D721Med (cell line): ENCODE measurements at regions not wholly inside any gene's neighbourhood (a gene's known extent, or its start where the extent isn't known, plus 50 kb on each side); places are given as distances from the start of the nearest gene placed in this dataset.

Experiments used
- DNase-seq: peaks from one replicate; pipeline ENCODE4 v3.0.0; 2011; ENCODE audit warnings: low spot score; ENCODE audit not compliant: insufficient read length
- FAIRE-seq: peaks from 2 replicates; lab custom pipeline; 2011; peaks lifted over from hg19 to GRCh38; lab: Jason Lieb, UNC
- CTCF ChIP-seq: IDR thresholded peaks from 2 replicates; pipeline ENCODE4 v1.5.1; 2012; ENCODE audit warnings: mild to moderate bottlenecking, control low read depth; ENCODE audit not compliant: insufficient read depth; ENCODE audit errors: missing control alignments

DNA sequence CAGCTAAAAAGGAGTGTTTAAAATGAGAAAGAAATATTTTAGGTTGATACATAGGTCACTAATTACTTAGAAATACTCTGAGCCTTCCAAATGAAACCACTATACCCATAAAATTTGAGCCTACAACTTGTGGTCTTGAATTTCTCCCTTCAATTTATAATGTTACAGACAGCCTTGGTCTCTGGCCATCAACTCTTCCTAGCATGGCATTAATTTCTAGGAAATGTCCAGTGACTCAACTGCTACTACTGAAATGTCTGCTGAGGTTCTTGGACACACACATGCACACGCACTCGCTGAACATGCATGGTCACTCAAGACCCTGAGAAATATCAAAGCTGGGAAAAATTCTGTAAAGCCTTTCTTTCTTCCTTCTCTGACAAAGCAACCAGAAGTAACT is 61.1 kb upstream of the SAMSN1 start:
- FAIRE-seq (no peak), DNase-seq (no peak)
- TF ChIP-seq CTCF, result no peak

DNA sequence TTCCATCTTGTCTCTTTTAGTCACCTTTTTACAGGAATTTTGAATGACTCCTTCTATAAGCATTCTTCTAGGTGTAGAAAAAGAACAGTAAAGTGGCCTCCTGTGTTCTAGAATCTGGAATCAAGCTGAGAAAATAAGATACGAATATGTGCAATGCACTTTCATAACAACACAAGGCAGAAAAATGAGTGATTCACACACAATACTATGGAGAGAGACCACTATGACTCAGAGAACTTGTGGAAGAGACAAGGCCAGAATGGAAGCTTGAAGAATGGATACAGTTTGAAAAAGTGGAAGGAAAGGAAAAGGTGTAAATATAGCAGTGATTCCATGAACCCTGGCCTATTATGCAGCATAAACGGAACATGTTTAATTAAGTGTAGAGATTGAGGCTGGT is 57.1 kb upstream of the SAMSN1 start:
- FAIRE-seq (no peak), DNase-seq (no peak)
- TF ChIP-seq CTCF, result no peak

DNA sequence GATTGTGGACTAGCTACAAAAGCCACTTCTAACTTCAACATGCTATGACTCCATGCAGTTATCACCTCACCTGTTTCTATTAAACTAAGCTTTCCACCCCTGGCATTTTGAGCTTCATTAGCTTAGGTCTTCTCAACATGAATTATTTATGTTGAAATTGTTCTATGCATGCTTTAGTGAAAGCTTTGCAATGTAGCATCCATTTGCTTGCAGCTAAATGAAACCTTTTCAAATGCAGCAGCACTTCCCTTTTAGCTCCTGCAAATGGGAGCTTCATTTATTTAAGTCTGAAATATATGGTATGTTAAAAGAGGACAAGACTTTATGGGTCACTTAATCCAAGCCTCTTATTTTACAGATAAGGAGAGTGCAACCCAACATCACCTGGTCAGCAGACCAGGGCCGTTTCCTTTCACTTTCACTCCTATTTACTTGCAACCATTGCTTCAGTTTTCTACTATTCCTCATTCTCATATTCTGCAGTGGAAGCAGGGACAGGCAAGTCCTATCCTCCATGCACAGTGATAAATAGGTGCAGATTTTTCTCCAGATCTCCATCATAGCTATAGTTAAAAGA is 56.4 kb upstream of the SAMSN1 start:
- DNase-seq, result no peak
- FAIRE-seq, result no peak
- no peak for TF ChIP-seq CTCF

- TF ChIP-seq CTCF, result no peak
- DNase-seq (no peak), FAIRE-seq (no peak)
These were observed 54.6 kb upstream of the SAMSN1 start for GRCh38 chr21:14600569-14601297.

DNA sequence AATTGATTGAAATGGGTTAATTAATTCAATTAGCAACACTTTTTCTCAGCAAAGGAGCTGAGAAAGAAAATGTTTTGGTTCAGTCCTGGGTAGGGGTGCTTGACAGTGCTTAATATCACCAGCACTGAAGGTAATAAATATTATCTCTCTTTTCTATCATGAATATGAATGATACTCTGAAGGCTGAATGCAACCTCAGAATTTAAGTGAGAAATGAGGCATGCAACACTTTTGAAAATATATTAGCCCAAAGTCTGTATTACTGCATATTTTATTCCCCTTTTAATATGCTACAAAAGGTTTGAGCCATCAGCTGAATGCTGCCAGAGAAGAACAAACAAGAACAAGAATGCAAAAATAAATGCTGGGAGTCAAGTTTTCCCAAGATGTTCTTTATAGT is 52.0 kb upstream of the SAMSN1 start:
- TF ChIP-seq CTCF, result no peak
- FAIRE-seq (no peak), DNase-seq (no peak)
